ENCODE measurements at regions not wholly inside any gene's neighbourhood (a gene's known extent, or its start where the extent isn't known, plus 50 kb on each side); places are given as distances from the start of the nearest gene placed in this dataset.

- Histone ChIP-seq H3K9me3 (ENCODE audit: control insufficient read depth, insufficient read depth, low read depth, low read length) (peaks cover 8% of the 10 kb centered on the region; the same call in 1 of the 2 replicates), H3K4me1 (ENCODE audit: control insufficient read depth, insufficient read depth, low read length) (no peaks in the 10 kb centered on the region; the same call in 1 of the 2 replicates), H3K27ac (ENCODE audit: low read length) (peak overlapping the region; percentile 59; the same call in 1 of the 2 replicates), H3K4me3 (ENCODE audit: low read depth in 2 of 2, low read length in 2 of 2) (no peak overlapping the region), H3K36me3 (ENCODE audit: control insufficient read depth, insufficient read depth, low read length) (no peaks in the 10 kb centered on the region), H3K27me3 (ENCODE audit: control insufficient read depth, insufficient read depth, low read length) (no peaks in the 10 kb centered on the region)
- TF ChIP-seq SIN3A (IDR thresholded peaks at IDR 0.05; ENCODE audit: borderline replicate concordance, insufficient read depth, low read depth, low read length) (no peak), CTCF (IDR thresholded peaks at IDR 0.05) (no peak), TCF7L2 (IDR thresholded peaks at IDR 0.05; ENCODE audit: low read depth, low read length) (no peak), POLR2AphosphoS5 (IDR thresholded peaks at IDR 0.05; ENCODE audit: low read depth, low read length) (no peak)
- TF ChIP-seq, protein P1, sequence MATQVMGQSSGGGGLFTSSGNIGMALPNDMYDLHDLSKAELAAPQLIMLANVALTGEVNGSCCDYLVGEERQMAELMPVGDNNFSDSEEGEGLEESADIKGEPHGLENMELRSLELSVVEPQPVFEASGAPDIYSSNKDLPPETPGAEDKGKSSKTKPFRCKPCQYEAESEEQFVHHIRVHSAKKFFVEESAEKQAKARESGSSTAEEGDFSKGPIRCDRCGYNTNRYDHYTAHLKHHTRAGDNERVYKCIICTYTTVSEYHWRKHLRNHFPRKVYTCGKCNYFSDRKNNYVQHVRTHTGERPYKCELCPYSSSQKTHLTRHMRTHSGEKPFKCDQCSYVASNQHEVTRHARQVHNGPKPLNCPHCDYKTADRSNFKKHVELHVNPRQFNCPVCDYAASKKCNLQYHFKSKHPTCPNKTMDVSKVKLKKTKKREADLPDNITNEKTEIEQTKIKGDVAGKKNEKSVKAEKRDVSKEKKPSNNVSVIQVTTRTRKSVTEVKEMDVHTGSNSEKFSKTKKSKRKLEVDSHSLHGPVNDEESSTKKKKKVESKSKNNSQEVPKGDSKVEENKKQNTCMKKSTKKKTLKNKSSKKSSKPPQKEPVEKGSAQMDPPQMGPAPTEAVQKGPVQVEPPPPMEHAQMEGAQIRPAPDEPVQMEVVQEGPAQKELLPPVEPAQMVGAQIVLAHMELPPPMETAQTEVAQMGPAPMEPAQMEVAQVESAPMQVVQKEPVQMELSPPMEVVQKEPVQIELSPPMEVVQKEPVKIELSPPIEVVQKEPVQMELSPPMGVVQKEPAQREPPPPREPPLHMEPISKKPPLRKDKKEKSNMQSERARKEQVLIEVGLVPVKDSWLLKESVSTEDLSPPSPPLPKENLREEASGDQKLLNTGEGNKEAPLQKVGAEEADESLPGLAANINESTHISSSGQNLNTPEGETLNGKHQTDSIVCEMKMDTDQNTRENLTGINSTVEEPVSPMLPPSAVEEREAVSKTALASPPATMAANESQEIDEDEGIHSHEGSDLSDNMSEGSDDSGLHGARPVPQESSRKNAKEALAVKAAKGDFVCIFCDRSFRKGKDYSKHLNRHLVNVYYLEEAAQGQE (IDR thresholded peaks at IDR 0.05; ENCODE audit: insufficient read depth in 1 of 2, low read depth in 2 of 2, low read length in 1 of 2), result no peak
- ChIA-PET POLR2A (interaction anchor here (0.5 kb wide), 1 partner anchor 487 kb away, joined by 3 read pairs; no protein-coding TSS in a partner anchor), CTCF (interaction anchor here (0.6 kb wide), 1 partner anchor 1550 kb away, joined by 9 read pairs; no protein-coding TSS in a partner anchor)
- no peak for ATAC-seq
- in situ Hi-C loops (cut with HindIII; ENCODE audit: low pct_unique_long_range_greater_than_20kb, low sequenced_read_pairs) (no loop called here), intact Hi-C loops (cut with micrococcal nuclease; ENCODE audit: unreplicated experiment) (no loop called here)
- BruUV-seq (replicated peaks), result no TSS peak
- no peak for DNase-seq (ENCODE audit: low read depth, low spot score)
These were observed 473.0 kb upstream of the KLF6 start for GRCh38 chr10:4257939-4258465.

- ChIA-PET POLR2A (no interaction called here), CTCF (no interaction called here)
- no TSS peak for BruUV-seq (replicated peaks)
- Histone ChIP-seq H3K4me3 (ENCODE audit: low read depth in 2 of 2, low read length in 2 of 2) (no peak overlapping the region), H3K27me3 (ENCODE audit: control insufficient read depth, insufficient read depth, low read length) (no peaks in the 10 kb centered on the region), H3K4me1 (ENCODE audit: control insufficient read depth, insufficient read depth, low read length) (no peaks in the 10 kb centered on the region), H3K27ac (ENCODE audit: low read length) (peak overlapping the region; percentile 29; the same call in 1 of the 2 replicates), H3K9me3 (ENCODE audit: control insufficient read depth, insufficient read depth, low read depth, low read length) (peaks cover 8% of the 10 kb centered on the region; the same call in 1 of the 2 replicates), H3K36me3 (ENCODE audit: control insufficient read depth, insufficient read depth, low read length) (no peaks in the 10 kb centered on the region)
- in situ Hi-C loops (cut with HindIII; ENCODE audit: low pct_unique_long_range_greater_than_20kb, low sequenced_read_pairs) (no loop called here), intact Hi-C loops (cut with micrococcal nuclease; ENCODE audit: unreplicated experiment) (no loop called here)
- DNase-seq (ENCODE audit: low read depth, low spot score) (no peak), ATAC-seq (no peak)
- TF ChIP-seq, protein P1 (IDR thresholded peaks at IDR 0.05; ENCODE audit: insufficient read depth in 1 of 2, low read depth in 2 of 2, low read length in 1 of 2), result no peak
- no peak for TF ChIP-seq TCF7L2 (IDR thresholded peaks at IDR 0.05; ENCODE audit: low read depth, low read length)
- no peak for TF ChIP-seq POLR2AphosphoS5 (IDR thresholded peaks at IDR 0.05; ENCODE audit: low read depth, low read length)
- TF ChIP-seq SIN3A (IDR thresholded peaks at IDR 0.05; ENCODE audit: borderline replicate concordance, insufficient read depth, low read depth, low read length), result no peak
- no peak for TF ChIP-seq CTCF (IDR thresholded peaks at IDR 0.05)
These were observed 472.0 kb upstream of the KLF6 start for GRCh38 chr10:4256971-4257370.

All from Panc1 (cell line).